ENCODE measurements at regions not wholly inside any gene's neighbourhood (a gene's known extent, or its start where the extent isn't known, plus 50 kb on each side); places are given as distances from the start of the nearest gene placed in this dataset.

DNA sequence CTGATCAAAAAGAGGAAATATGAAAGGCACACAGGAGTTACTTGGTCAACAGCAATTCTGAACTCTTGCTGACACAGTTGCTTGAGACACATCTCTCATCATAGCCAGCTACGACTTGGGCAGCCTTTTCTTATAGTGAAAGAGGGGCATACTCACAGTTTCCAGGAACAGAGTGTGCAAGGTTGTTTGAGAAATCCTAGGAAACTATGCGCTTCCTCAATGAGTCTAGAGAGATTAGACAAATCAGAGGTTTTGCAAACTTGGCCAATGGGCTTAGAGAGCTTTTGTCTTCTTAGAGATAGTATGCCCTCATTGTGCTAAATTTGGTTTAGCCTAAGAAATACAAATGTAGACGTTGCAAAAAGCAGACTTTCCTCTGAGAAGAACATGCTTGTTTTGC lies 370.4 kb downstream of the HGF start:
- H2AFZ ChIP-seq (ENCODE audit: low read length), result no peak overlapping the region
- no peaks in the 10 kb centered on the region for H3K36me3 ChIP-seq (ENCODE audit: insufficient read depth, low read length)
- H3K9me3 ChIP-seq (ENCODE audit: insufficient read depth, low read depth, low read length), result no peaks in the 10 kb centered on the region
- H3K27me3 ChIP-seq (ENCODE audit: insufficient read depth, low read length, poor library complexity, severe bottlenecking), result no peaks in the 10 kb centered on the region
- H4K20me1 ChIP-seq (ENCODE audit: insufficient read depth, low read length, poor library complexity, severe bottlenecking), result no peaks in the 10 kb centered on the region
- no peak overlapping the region for H3K4me2 ChIP-seq (ENCODE audit: low read depth, low read length, poor library complexity, severe bottlenecking)
- H3K4me1 ChIP-seq (ENCODE audit: insufficient read depth, low read length, poor library complexity, severe bottlenecking), result no peaks in the 10 kb centered on the region
- H3K79me2 ChIP-seq (ENCODE audit: insufficient read depth, low read length), result no peaks in the 10 kb centered on the region
- TF ChIP-seq, protein P1, sequence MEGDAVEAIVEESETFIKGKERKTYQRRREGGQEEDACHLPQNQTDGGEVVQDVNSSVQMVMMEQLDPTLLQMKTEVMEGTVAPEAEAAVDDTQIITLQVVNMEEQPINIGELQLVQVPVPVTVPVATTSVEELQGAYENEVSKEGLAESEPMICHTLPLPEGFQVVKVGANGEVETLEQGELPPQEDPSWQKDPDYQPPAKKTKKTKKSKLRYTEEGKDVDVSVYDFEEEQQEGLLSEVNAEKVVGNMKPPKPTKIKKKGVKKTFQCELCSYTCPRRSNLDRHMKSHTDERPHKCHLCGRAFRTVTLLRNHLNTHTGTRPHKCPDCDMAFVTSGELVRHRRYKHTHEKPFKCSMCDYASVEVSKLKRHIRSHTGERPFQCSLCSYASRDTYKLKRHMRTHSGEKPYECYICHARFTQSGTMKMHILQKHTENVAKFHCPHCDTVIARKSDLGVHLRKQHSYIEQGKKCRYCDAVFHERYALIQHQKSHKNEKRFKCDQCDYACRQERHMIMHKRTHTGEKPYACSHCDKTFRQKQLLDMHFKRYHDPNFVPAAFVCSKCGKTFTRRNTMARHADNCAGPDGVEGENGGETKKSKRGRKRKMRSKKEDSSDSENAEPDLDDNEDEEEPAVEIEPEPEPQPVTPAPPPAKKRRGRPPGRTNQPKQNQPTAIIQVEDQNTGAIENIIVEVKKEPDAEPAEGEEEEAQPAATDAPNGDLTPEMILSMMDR (conservative IDR thresholded peaks at IDR 0.05; ENCODE audit: low read length), result no peak
- TF ChIP-seq EZH2phosphoT487 (IDR thresholded peaks at IDR 0.05; ENCODE audit: borderline replicate concordance), result no peak
- H3K9me2 ChIP-seq (replicated peaks; ENCODE audit: low read depth, low read length), result no peaks in the 10 kb centered on the region
- H3F3A ChIP-seq (ENCODE audit: low read depth), result no peaks in the 10 kb centered on the region
- no peak overlapping the region for H3K4me3 ChIP-seq (ENCODE audit: low read length, poor library complexity, severe bottlenecking)
- no peak overlapping the region for H3K9ac ChIP-seq (ENCODE audit: low read depth, low read length, poor library complexity, severe bottlenecking)

DNA sequence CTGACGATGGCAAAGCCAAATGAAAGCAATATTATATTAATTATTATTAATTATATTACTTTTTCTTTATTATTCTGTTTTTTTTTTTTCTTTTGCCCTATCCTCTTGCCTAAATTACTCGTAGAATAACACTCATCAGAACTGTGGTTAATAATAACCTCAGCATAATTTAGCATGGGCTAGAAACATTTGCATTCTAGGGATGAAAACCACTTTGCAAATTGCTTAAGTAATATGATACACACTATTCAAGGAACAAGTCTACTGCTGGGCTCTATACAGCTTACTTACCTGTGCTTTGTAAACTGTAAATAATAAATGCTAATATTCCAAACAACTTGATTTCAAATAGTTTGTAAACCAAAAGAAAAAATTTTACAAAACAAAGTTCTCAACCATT lies 375.8 kb downstream of the HGF start:
- TF ChIP-seq, protein P1 (conservative IDR thresholded peaks at IDR 0.05; ENCODE audit: low read length), result no peak
- no peak for TF ChIP-seq EZH2phosphoT487 (IDR thresholded peaks at IDR 0.05; ENCODE audit: borderline replicate concordance)
- Histone ChIP-seq H3K4me2 (ENCODE audit: low read depth, low read length, poor library complexity, severe bottlenecking) (no peak overlapping the region), H3K4me3 (ENCODE audit: low read length, poor library complexity, severe bottlenecking) (no peak overlapping the region), H3K79me2 (ENCODE audit: insufficient read depth, low read length) (no peaks in the 10 kb centered on the region), H3K9ac (ENCODE audit: low read depth, low read length, poor library complexity, severe bottlenecking) (no peak overlapping the region), H2AFZ (ENCODE audit: low read length) (no peak overlapping the region), H3K27me3 (ENCODE audit: insufficient read depth, low read length, poor library complexity, severe bottlenecking) (no peaks in the 10 kb centered on the region), H3K9me2 (replicated peaks; ENCODE audit: low read depth, low read length) (no peaks in the 10 kb centered on the region), H3F3A (ENCODE audit: low read depth) (no peaks in the 10 kb centered on the region), H3K9me3 (ENCODE audit: insufficient read depth, low read depth, low read length) (no peaks in the 10 kb centered on the region), H4K20me1 (ENCODE audit: insufficient read depth, low read length, poor library complexity, severe bottlenecking) (no peaks in the 10 kb centered on the region), H3K4me1 (ENCODE audit: insufficient read depth, low read length, poor library complexity, severe bottlenecking) (no peaks in the 10 kb centered on the region), H3K36me3 (ENCODE audit: insufficient read depth, low read length) (no peaks in the 10 kb centered on the region)

DNA sequence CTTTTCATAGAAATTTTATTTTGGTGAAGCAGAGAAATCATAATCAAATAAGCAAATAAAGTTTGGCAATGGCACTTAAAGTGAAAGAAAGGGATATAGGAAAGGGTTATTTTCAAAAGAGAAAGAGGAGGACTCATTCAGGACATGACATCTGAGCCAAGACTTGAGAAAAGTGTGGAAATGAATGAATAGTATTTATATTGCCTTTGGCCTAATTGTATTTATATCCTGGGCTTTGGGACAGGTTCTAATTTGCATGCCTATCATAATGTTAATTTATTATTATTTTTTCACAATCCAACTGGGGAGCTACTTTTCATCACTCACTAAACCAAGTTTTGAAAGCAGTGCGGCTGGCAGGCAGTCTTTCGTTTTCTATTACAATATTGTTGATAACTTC lies 376.8 kb downstream of the HGF start:
- Histone ChIP-seq H3K9me3 (ENCODE audit: insufficient read depth, low read depth, low read length) (no peaks in the 10 kb centered on the region), H3K36me3 (ENCODE audit: insufficient read depth, low read length) (no peaks in the 10 kb centered on the region), H3K9ac (ENCODE audit: low read depth, low read length, poor library complexity, severe bottlenecking) (no peak overlapping the region), H3K4me2 (ENCODE audit: low read depth, low read length, poor library complexity, severe bottlenecking) (no peak overlapping the region), H3K4me3 (ENCODE audit: low read length, poor library complexity, severe bottlenecking) (no peak overlapping the region), H3K27me3 (ENCODE audit: insufficient read depth, low read length, poor library complexity, severe bottlenecking) (no peaks in the 10 kb centered on the region), H4K20me1 (ENCODE audit: insufficient read depth, low read length, poor library complexity, severe bottlenecking) (no peaks in the 10 kb centered on the region), H3F3A (ENCODE audit: low read depth) (no peaks in the 10 kb centered on the region), H2AFZ (ENCODE audit: low read length) (no peak overlapping the region), H3K4me1 (ENCODE audit: insufficient read depth, low read length, poor library complexity, severe bottlenecking) (no peaks in the 10 kb centered on the region), H3K79me2 (ENCODE audit: insufficient read depth, low read length) (no peaks in the 10 kb centered on the region), H3K9me2 (replicated peaks; ENCODE audit: low read depth, low read length) (no peaks in the 10 kb centered on the region)
- no peak for TF ChIP-seq EZH2phosphoT487 (IDR thresholded peaks at IDR 0.05; ENCODE audit: borderline replicate concordance)
- TF ChIP-seq, protein P1 (conservative IDR thresholded peaks at IDR 0.05; ENCODE audit: low read length), result no peak
